ENCODE measurements at regions not wholly inside any gene's neighbourhood (a gene's known extent, or its start where the extent isn't known, plus 50 kb on each side); places are given as distances from the start of the nearest gene placed in this dataset.

DNA sequence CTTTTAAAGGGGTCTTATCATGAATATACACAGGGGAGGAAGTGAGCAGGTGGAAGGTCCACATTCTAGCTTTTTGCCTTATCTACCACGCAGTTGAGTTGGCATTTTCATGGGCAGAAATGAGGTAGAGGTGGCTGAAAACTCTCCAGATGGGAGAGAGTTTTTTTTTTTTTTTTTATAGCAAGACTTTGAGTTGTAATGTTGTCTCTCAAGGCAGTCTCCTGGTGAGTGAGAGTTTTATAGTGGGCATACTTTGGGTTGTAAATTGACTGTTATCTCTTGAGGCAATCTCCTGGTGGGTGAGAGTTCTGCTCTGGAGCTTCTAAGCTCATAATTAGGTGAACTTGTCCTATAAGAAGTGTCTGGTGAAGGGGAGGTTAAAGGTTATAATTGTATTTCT lies 191.7 kb upstream of the NAALADL2 start:
- Histone ChIP-seq H3K9me3 (ENCODE audit: control insufficient read depth in 3 of 3, low read length in 3 of 3) (no peaks in the 10 kb centered on the region), H3K9ac (ENCODE audit: low read depth in 1 of 3, low read length in 3 of 3) (no peak overlapping the region), H3K27ac (ENCODE audit: low read depth, low read length) (no peak overlapping the region), H3K36me3 (ENCODE audit: control insufficient read depth in 3 of 3, insufficient read depth in 3 of 3, low read length in 3 of 3) (no peaks in the 10 kb centered on the region), H3K27me3 (ENCODE audit: control insufficient read depth in 3 of 3, insufficient read depth in 3 of 3, low read length in 3 of 3) (no peaks in the 10 kb centered on the region), H3K4me1 (ENCODE audit: control insufficient read depth in 3 of 3, insufficient read depth in 3 of 3, low read length in 3 of 3) (no peaks in the 10 kb centered on the region), H3K4me3 (ENCODE audit: low read length in 3 of 3) (no peak overlapping the region)

DNA sequence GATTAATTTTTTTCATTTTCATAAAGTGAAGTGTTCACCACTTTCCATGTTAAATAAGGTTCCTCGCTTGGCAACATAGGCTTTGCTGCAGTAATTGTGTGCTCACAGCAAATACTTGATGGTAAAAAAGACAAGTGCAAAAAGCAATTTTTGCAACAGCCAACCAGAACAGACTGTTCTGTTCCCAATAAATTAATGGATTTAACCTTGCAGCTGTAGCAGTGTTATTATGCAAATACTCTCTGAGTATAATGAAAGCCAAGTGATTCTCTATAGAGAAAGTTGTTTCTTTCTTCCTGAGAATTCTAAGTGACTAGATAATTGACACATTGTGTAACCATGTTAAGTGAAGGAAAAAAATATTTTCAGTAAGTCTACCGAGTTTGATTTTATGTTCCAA lies 183.7 kb upstream of the NAALADL2 start:
- Histone ChIP-seq H3K36me3 (ENCODE audit: control insufficient read depth in 3 of 3, insufficient read depth in 3 of 3, low read length in 3 of 3) (no peaks in the 10 kb centered on the region), H3K4me1 (ENCODE audit: control insufficient read depth in 3 of 3, insufficient read depth in 3 of 3, low read length in 3 of 3) (no peaks in the 10 kb centered on the region), H3K27ac (ENCODE audit: low read depth, low read length) (no peak overlapping the region), H3K4me3 (ENCODE audit: low read length in 3 of 3) (no peak overlapping the region), H3K9ac (ENCODE audit: low read depth in 1 of 3, low read length in 3 of 3) (no peak overlapping the region), H3K9me3 (ENCODE audit: control insufficient read depth in 3 of 3, low read length in 3 of 3) (no peaks in the 10 kb centered on the region), H3K27me3 (ENCODE audit: control insufficient read depth in 3 of 3, insufficient read depth in 3 of 3, low read length in 3 of 3) (no peaks in the 10 kb centered on the region)

- H3K4me1 ChIP-seq (ENCODE audit: control insufficient read depth in 3 of 3, insufficient read depth in 3 of 3, low read length in 3 of 3): no peaks in the 10 kb centered on the region
- no peak overlapping the region for H3K4me3 ChIP-seq (ENCODE audit: low read length in 3 of 3)
- H3K9me3 ChIP-seq (ENCODE audit: control insufficient read depth in 3 of 3, low read length in 3 of 3): no peaks in the 10 kb centered on the region
- H3K27me3 ChIP-seq (ENCODE audit: control insufficient read depth in 3 of 3, insufficient read depth in 3 of 3, low read length in 3 of 3): no peaks in the 10 kb centered on the region
- no peak overlapping the region for H3K27ac ChIP-seq (ENCODE audit: low read depth, low read length)
- H3K36me3 ChIP-seq (ENCODE audit: control insufficient read depth in 3 of 3, insufficient read depth in 3 of 3, low read length in 3 of 3): no peaks in the 10 kb centered on the region
- H3K9ac ChIP-seq (ENCODE audit: low read depth in 1 of 3, low read length in 3 of 3): no peak overlapping the region
Measured at GRCh38 chr3:174681784-174682183, 177.3 kb upstream of the NAALADL2 start.

GRCh38 chr3:174685796-174686195 lies 173.3 kb upstream of the NAALADL2 start:
- Histone ChIP-seq H3K4me1 (ENCODE audit: control insufficient read depth in 3 of 3, insufficient read depth in 3 of 3, low read length in 3 of 3) (no peaks in the 10 kb centered on the region), H3K27me3 (ENCODE audit: control insufficient read depth in 3 of 3, insufficient read depth in 3 of 3, low read length in 3 of 3) (no peaks in the 10 kb centered on the region), H3K9me3 (ENCODE audit: control insufficient read depth in 3 of 3, low read length in 3 of 3) (no peaks in the 10 kb centered on the region), H3K27ac (ENCODE audit: low read depth, low read length) (no peak overlapping the region), H3K9ac (ENCODE audit: low read depth in 1 of 3, low read length in 3 of 3) (no peak overlapping the region), H3K36me3 (ENCODE audit: control insufficient read depth in 3 of 3, insufficient read depth in 3 of 3, low read length in 3 of 3) (no peaks in the 10 kb centered on the region), H3K4me3 (ENCODE audit: low read length in 3 of 3) (no peak overlapping the region)

GRCh38 chr3:174697310-174697709 lies 161.8 kb upstream of the NAALADL2 start:
- Histone ChIP-seq H3K4me1 (ENCODE audit: control insufficient read depth in 3 of 3, insufficient read depth in 3 of 3, low read length in 3 of 3) (no peaks in the 10 kb centered on the region), H3K4me3 (ENCODE audit: low read length in 3 of 3) (no peak overlapping the region)

GRCh38 chr3:174700736-174701135 lies 158.4 kb upstream of the NAALADL2 start:
- H3K27ac ChIP-seq (ENCODE audit: low read depth, low read length): no peak overlapping the region
- no peaks in the 10 kb centered on the region for H3K4me1 ChIP-seq (ENCODE audit: control insufficient read depth in 3 of 3, insufficient read depth in 3 of 3, low read length in 3 of 3)
- no peak overlapping the region for H3K9ac ChIP-seq (ENCODE audit: low read depth in 1 of 3, low read length in 3 of 3)
- no peaks in the 10 kb centered on the region for H3K27me3 ChIP-seq (ENCODE audit: control insufficient read depth in 3 of 3, insufficient read depth in 3 of 3, low read length in 3 of 3)
- H3K4me3 ChIP-seq (ENCODE audit: low read length in 3 of 3): no peak overlapping the region
- H3K36me3 ChIP-seq (ENCODE audit: control insufficient read depth in 3 of 3, insufficient read depth in 3 of 3, low read length in 3 of 3): no peaks in the 10 kb centered on the region
- no peaks in the 10 kb centered on the region for H3K9me3 ChIP-seq (ENCODE audit: control insufficient read depth in 3 of 3, low read length in 3 of 3)

More at GRCh38 chr3:174697310-174697709, 161.8 kb upstream of the NAALADL2 start:
- Histone ChIP-seq H3K9ac (ENCODE audit: low read depth in 1 of 3, low read length in 3 of 3) (no peak overlapping the region), H3K27me3 (ENCODE audit: control insufficient read depth in 3 of 3, insufficient read depth in 3 of 3, low read length in 3 of 3) (no peaks in the 10 kb centered on the region), H3K9me3 (ENCODE audit: control insufficient read depth in 3 of 3, low read length in 3 of 3) (no peaks in the 10 kb centered on the region), H3K36me3 (ENCODE audit: control insufficient read depth in 3 of 3, insufficient read depth in 3 of 3, low read length in 3 of 3) (no peaks in the 10 kb centered on the region), H3K27ac (ENCODE audit: low read depth, low read length) (no peak overlapping the region)

GRCh38 chr3:174710612-174711011 lies 148.5 kb upstream of the NAALADL2 start:
- Histone ChIP-seq H3K36me3 (ENCODE audit: control insufficient read depth in 3 of 3, insufficient read depth in 3 of 3, low read length in 3 of 3) (no peaks in the 10 kb centered on the region), H3K4me1 (ENCODE audit: control insufficient read depth in 3 of 3, insufficient read depth in 3 of 3, low read length in 3 of 3) (no peaks in the 10 kb centered on the region), H3K27ac (ENCODE audit: low read depth, low read length) (no peak overlapping the region), H3K27me3 (ENCODE audit: control insufficient read depth in 3 of 3, insufficient read depth in 3 of 3, low read length in 3 of 3) (no peaks in the 10 kb centered on the region), H3K4me3 (ENCODE audit: low read length in 3 of 3) (no peak overlapping the region), H3K9me3 (ENCODE audit: control insufficient read depth in 3 of 3, low read length in 3 of 3) (no peaks in the 10 kb centered on the region), H3K9ac (ENCODE audit: low read depth in 1 of 3, low read length in 3 of 3) (no peak overlapping the region)

DNA sequence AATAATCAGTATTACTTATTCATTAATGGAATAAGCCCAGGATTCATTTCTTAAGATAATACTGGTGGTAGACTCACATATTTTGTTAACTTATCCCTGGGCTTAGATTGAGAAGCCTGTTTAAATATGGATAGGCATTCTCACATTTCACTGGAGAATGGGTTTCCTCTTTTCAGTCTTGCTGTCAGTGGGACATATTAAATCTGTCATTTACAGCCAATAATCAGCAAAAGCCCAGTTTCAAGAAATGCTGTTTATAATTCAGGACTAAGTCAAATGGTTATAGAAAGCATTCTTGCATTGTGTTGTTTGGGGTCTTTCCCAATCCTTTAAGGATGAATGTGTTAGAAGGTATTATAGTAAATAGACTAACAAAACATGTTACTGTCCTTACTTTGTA lies 143.7 kb upstream of the NAALADL2 start:
- H3K4me1 ChIP-seq (ENCODE audit: control insufficient read depth in 3 of 3, insufficient read depth in 3 of 3, low read length in 3 of 3): no peaks in the 10 kb centered on the region
- no peaks in the 10 kb centered on the region for H3K36me3 ChIP-seq (ENCODE audit: control insufficient read depth in 3 of 3, insufficient read depth in 3 of 3, low read length in 3 of 3)
- H3K27ac ChIP-seq (ENCODE audit: low read depth, low read length): no peak overlapping the region
- H3K9me3 ChIP-seq (ENCODE audit: control insufficient read depth in 3 of 3, low read length in 3 of 3): no peaks in the 10 kb centered on the region
- H3K27me3 ChIP-seq (ENCODE audit: control insufficient read depth in 3 of 3, insufficient read depth in 3 of 3, low read length in 3 of 3): no peaks in the 10 kb centered on the region
- H3K9ac ChIP-seq (ENCODE audit: low read depth in 1 of 3, low read length in 3 of 3): no peak overlapping the region
- no peak overlapping the region for H3K4me3 ChIP-seq (ENCODE audit: low read length in 3 of 3)

- no peaks in the 10 kb centered on the region for H3K36me3 ChIP-seq (ENCODE audit: control insufficient read depth in 3 of 3, insufficient read depth in 3 of 3, low read length in 3 of 3)
- no peaks in the 10 kb centered on the region for H3K27me3 ChIP-seq (ENCODE audit: control insufficient read depth in 3 of 3, insufficient read depth in 3 of 3, low read length in 3 of 3)
- no peak overlapping the region for H3K27ac ChIP-seq (ENCODE audit: low read depth, low read length)
- H3K9me3 ChIP-seq (ENCODE audit: control insufficient read depth in 3 of 3, low read length in 3 of 3): no peaks in the 10 kb centered on the region
- H3K4me1 ChIP-seq (ENCODE audit: control insufficient read depth in 3 of 3, insufficient read depth in 3 of 3, low read length in 3 of 3): no peaks in the 10 kb centered on the region
- H3K4me3 ChIP-seq (ENCODE audit: low read length in 3 of 3): no peak overlapping the region
- H3K9ac ChIP-seq (ENCODE audit: low read depth in 1 of 3, low read length in 3 of 3): no peak overlapping the region
Measured at GRCh38 chr3:174716956-174717505, 142.1 kb upstream of the NAALADL2 start.

- no peak overlapping the region for H3K9ac ChIP-seq (ENCODE audit: low read depth in 1 of 3, low read length in 3 of 3)
- no peaks in the 10 kb centered on the region for H3K4me1 ChIP-seq (ENCODE audit: control insufficient read depth in 3 of 3, insufficient read depth in 3 of 3, low read length in 3 of 3)
- H3K4me3 ChIP-seq (ENCODE audit: low read length in 3 of 3): no peak overlapping the region
- H3K36me3 ChIP-seq (ENCODE audit: control insufficient read depth in 3 of 3, insufficient read depth in 3 of 3, low read length in 3 of 3): no peaks in the 10 kb centered on the region
- no peaks in the 10 kb centered on the region for H3K27me3 ChIP-seq (ENCODE audit: control insufficient read depth in 3 of 3, insufficient read depth in 3 of 3, low read length in 3 of 3)
- no peaks in the 10 kb centered on the region for H3K9me3 ChIP-seq (ENCODE audit: control insufficient read depth in 3 of 3, low read length in 3 of 3)
- H3K27ac ChIP-seq (ENCODE audit: low read depth, low read length): no peak overlapping the region
Measured at GRCh38 chr3:174720717-174721116, 138.4 kb upstream of the NAALADL2 start.

- no peak overlapping the region for H3K9ac ChIP-seq (ENCODE audit: low read depth in 1 of 3, low read length in 3 of 3)
- H3K27ac ChIP-seq (ENCODE audit: low read depth, low read length): no peak overlapping the region
- H3K4me3 ChIP-seq (ENCODE audit: low read length in 3 of 3): no peak overlapping the region
- H3K9me3 ChIP-seq (ENCODE audit: control insufficient read depth in 3 of 3, low read length in 3 of 3): no peaks in the 10 kb centered on the region
- H3K4me1 ChIP-seq (ENCODE audit: control insufficient read depth in 3 of 3, insufficient read depth in 3 of 3, low read length in 3 of 3): no peaks in the 10 kb centered on the region
- no peaks in the 10 kb centered on the region for H3K27me3 ChIP-seq (ENCODE audit: control insufficient read depth in 3 of 3, insufficient read depth in 3 of 3, low read length in 3 of 3)
- no peaks in the 10 kb centered on the region for H3K36me3 ChIP-seq (ENCODE audit: control insufficient read depth in 3 of 3, insufficient read depth in 3 of 3, low read length in 3 of 3)
Measured at GRCh38 chr3:174725303-174725702, 133.8 kb upstream of the NAALADL2 start.
